ENCODE measurements at regions not wholly inside any gene's neighbourhood (a gene's known extent, or its start where the extent isn't known, plus 50 kb on each side); places are given as distances from the start of the nearest gene placed in this dataset.
"Not testable (repeated sequence)": the region's sequence is repeated elsewhere in the genome, so short reads cannot be mapped to it uniquely, and the experiment has no call there.

DNA sequence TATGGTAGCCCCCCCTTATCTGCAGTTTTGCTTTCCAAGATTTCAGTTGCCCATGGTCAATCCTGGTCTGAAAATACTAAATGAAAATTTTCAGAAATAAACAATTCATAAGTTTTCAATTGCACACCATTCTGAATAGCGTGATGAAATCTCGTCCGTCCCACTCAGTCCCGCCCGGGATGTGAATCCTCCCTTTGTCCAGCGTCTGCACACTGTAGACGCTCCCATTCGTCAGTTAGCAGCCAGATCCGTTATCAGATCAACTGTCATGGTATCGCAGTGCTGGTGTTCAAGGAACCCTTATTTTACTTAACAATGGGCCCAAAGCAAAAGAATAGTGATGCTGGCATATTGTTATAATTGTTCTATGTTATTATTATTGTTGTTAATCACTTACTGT is 98.6 kb downstream of the TMEM215 start:
- TF ChIP-seq, protein P1, sequence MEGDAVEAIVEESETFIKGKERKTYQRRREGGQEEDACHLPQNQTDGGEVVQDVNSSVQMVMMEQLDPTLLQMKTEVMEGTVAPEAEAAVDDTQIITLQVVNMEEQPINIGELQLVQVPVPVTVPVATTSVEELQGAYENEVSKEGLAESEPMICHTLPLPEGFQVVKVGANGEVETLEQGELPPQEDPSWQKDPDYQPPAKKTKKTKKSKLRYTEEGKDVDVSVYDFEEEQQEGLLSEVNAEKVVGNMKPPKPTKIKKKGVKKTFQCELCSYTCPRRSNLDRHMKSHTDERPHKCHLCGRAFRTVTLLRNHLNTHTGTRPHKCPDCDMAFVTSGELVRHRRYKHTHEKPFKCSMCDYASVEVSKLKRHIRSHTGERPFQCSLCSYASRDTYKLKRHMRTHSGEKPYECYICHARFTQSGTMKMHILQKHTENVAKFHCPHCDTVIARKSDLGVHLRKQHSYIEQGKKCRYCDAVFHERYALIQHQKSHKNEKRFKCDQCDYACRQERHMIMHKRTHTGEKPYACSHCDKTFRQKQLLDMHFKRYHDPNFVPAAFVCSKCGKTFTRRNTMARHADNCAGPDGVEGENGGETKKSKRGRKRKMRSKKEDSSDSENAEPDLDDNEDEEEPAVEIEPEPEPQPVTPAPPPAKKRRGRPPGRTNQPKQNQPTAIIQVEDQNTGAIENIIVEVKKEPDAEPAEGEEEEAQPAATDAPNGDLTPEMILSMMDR (IDR thresholded peaks at IDR 0.05; ENCODE audit: low read length, missing control alignments): no peak
- no peak for DNase-seq (ENCODE audit: low read depth)
- no peak overlapping the region for H3K4me3 ChIP-seq (replicated peaks; ENCODE audit: low read depth, low read length)

DNA sequence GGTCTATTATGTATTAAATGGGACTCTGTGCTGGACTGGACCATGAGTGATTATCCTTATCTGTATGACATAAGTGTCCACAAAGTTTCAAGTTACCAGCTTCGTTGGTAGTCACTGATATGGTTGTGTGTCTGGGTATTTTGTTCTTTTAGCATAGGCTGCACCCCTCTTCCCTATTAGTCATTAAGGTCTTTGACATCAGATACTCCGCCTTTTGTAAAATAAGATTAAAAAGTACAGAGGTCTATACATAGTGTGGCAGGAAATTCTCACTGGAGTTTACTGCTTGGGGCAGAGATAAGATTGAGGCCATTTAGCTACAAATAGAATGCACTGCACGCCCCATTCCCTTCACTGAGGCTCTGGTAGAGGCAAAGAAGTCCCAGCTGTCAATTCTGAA is 99.4 kb downstream of the TMEM215 start:
- no peak for DNase-seq (ENCODE audit: low read depth)
- H3K4me3 ChIP-seq (replicated peaks; ENCODE audit: low read depth, low read length): no peak overlapping the region
- TF ChIP-seq, protein P1 (IDR thresholded peaks at IDR 0.05; ENCODE audit: low read length, missing control alignments): no peak

DNA sequence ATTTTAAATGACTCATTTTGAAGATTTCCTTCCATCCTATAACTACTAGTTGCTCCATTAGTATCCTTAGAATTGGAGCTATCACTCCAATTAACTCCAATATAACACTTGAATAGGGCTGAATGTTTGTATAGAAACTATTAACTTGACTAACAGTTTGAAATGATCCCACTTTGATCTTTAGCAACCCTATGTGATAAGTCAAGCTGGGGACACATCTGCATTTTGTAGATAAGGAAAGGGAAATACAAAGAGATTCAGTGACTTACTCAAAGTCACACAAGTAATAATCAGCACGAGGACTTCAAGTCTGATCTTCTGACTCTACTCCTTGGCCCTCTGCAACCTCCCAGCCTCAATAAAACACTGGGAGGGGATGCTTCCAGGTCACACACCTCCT is 101.1 kb downstream of the TMEM215 start:
- TF ChIP-seq, protein P1 (IDR thresholded peaks at IDR 0.05; ENCODE audit: low read length, missing control alignments): no peak
- no peak overlapping the region for H3K4me3 ChIP-seq (replicated peaks; ENCODE audit: low read depth, low read length)
- DNase-seq (ENCODE audit: low read depth): no peak

DNA sequence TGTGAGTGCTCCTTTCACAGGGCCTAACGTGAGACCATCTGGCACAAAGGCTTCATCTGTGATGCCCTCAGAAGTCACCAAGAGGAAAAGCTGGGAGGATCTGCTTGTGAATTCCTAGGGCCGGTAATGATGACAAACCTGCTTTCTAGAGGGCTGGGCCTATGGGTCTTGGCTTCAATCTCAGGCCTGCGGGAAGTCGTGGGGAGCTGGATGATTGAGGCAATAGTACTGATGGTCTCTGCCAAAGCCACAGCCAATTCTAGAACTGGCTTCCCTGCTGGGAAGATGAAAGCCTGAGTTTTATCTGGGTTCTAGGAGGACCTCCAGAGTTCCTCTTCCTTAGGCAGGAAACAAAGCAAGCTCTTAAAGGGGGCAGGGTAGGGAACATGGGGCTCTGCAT is 102.7 kb downstream of the TMEM215 start:
- TF ChIP-seq, protein P1 (IDR thresholded peaks at IDR 0.05; ENCODE audit: low read length, missing control alignments): no peak
- H3K4me3 ChIP-seq (replicated peaks; ENCODE audit: low read depth, low read length): no peak overlapping the region
- no peak for DNase-seq (ENCODE audit: low read depth)

DNA sequence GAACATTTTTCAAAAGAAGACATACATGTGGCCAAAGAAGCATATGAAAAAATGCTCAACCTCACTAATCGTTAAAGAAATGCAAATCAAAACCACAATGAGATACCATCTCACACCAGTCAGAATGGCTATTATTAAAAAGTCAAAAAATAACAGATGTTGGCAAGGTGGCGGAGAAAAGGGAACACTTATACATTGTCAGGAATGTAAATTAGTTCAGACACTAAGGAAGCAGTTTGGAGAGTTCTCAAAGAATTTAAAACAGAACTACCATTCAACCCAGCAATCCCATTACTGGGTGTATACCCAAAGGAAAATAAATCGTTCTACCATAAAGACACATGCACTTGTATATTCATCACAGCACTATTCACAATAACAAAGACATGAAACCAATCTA is 106.9 kb downstream of the APTX start:
- not testable (repeated sequence) for H3K4me3 ChIP-seq (replicated peaks; ENCODE audit: low read depth, low read length); DNase-seq (ENCODE audit: low read depth)

DNA sequence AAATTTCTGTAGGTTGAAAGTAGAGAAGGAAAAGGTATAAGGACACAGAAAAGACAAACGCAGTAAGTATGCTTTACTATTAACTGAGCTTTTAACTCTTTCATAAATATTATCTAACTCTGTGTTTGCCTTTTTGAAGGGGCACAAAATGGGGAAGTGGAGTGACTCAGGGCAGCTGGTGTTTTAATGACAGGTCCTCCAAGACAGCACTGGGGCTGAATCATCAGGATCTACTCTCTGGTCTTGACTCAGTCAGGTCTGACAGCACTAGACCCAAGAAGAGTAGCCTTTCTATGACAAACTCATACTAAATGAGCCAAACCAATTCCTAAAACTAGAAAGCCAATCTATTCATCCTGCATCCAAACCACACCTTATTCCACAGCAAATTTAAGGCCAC is 102.2 kb downstream of the APTX start:
- no peak for DNase-seq (ENCODE audit: low read depth)
- TF ChIP-seq, protein P1 (IDR thresholded peaks at IDR 0.05; ENCODE audit: low read length, missing control alignments): no peak

DNA sequence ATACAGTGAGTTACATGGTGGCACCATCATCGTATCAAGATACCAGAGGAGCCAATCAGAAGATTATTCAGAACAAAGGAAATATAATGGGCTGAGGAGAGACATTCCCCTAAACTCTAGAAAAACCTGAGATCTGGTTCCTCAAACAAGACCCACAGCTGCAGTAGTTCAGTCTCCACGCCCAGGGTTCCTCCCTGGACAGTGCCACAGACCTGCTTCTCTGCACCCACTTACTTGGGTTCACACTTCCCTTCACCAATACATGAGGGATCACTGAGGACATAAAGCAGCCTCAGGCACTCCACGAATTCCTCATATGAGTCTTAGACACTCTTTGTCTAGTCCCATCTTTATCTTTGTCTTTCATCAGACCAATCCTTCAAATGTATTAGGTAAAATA is 101.7 kb downstream of the APTX start:
- no peak overlapping the region for H3K4me3 ChIP-seq (replicated peaks; ENCODE audit: low read depth, low read length)
- DNase-seq (ENCODE audit: low read depth): no peak
- TF ChIP-seq, protein P1 (IDR thresholded peaks at IDR 0.05; ENCODE audit: low read length, missing control alignments): no peak

More for the DNA sequence above, 102.2 kb downstream of the APTX start:
- no peak overlapping the region for H3K4me3 ChIP-seq (replicated peaks; ENCODE audit: low read depth, low read length)

DNA sequence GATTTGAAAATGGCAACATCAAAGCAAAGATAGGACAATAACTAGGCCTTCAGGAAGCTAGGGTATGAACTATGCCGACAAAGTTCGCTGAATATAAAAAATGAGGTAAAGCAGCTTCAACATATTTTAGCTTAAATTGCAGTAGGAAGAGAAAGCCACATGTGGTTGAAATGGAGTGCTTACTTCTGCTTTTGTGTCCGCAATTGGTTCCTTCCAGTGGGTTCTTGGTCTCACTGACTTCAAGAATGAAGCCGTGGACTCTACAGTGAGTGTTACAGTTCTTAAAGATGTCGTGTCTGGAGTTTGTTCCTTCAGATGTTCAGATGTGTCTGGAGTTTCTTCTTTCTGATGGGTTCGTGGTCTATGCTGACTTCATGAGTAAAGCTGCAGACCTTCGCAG is 95.2 kb downstream of the APTX start:
- TF ChIP-seq, protein P1 (IDR thresholded peaks at IDR 0.05; ENCODE audit: low read length, missing control alignments): no peak
- DNase-seq (ENCODE audit: low read depth): no peak
- H3K4me3 ChIP-seq (replicated peaks; ENCODE audit: low read depth, low read length): no peak overlapping the region

Data from fibroblast of pulmonary artery (primary cell).